Common myeloid progenitor, CD34-positive (primary cell): ENCODE measurements at regions not wholly inside any gene's neighbourhood (a gene's known extent, or its start where the extent isn't known, plus 50 kb on each side); places are given as distances from the start of the nearest gene placed in this dataset.

ENCODE experiments used
- CTCF ChIA-PET: fragments of 350-600 bp; sonication (Branson Sonifier 250); formaldehyde crosslinking; loops from one replicate; lab custom pipeline; 2021; ENCODE audit warnings: antibody characterized with exemption; lab: Charles Lee
- POLR2A ChIA-PET: fragments of 350-600 bp; sonication (Branson Sonifier 250); formaldehyde crosslinking; loops from one replicate; lab custom pipeline; 2021; ENCODE audit warnings: antibody characterized with exemption; lab: Charles Lee
- DNase-seq, 3 donors: peaks; one replicate each; pipeline versions ENCODE4 v3.0.0 to v3.0.0-alpha.2; 2013
- H3K27ac ChIP-seq, 2 experiments: 1 replicate in 1 of 2; 2 replicates in 1 of 2; pipeline ENCODE4 v1.7.0; 2013; ENCODE audit warnings: inconsistent platforms in 2 of 2, low read length in 2 of 2, mild to moderate bottlenecking in 2 of 2, low read depth in 1 of 2, moderate library complexity in 1 of 2; ENCODE audit not compliant: severe bottlenecking in 2 of 2, insufficient read depth in 1 of 2, poor library complexity in 1 of 2
- H3K27me3 ChIP-seq, 5 experiments: replicated peaks in 2 of 5; 1 replicate in 3 of 5; 2 replicates in 2 of 5; pipeline versions ENCODE4 v1.6.1 to v1.7.0; 2013; ENCODE audit warnings: low read length in 4 of 5, mild to moderate bottlenecking in 2 of 5, moderate library complexity in 2 of 5, inconsistent platforms in 1 of 5; ENCODE audit not compliant: insufficient read depth in 5 of 5, control insufficient read depth in 4 of 5
- H3K36me3 ChIP-seq, 4 experiments: 1 replicate in 2 of 4; 2 replicates in 2 of 4; pipeline versions ENCODE4 v1.6.1 to v1.7.0; 2013; ENCODE audit warnings: low read length in 3 of 4, control low read depth in 1 of 4, mild to moderate bottlenecking in 1 of 4; ENCODE audit not compliant: control insufficient read depth in 4 of 4, insufficient read depth in 4 of 4
- H3K4me1 ChIP-seq, 4 experiments: 1 replicate in 3 of 4; 2 replicates in 1 of 4; pipeline versions ENCODE4 v1.6.1 to v1.7.1; 2013; ENCODE audit warnings: low read length in 3 of 4, mild to moderate bottlenecking in 3 of 4, control low read depth in 1 of 4, inconsistent platforms in 1 of 4, moderate library complexity in 1 of 4; ENCODE audit not compliant: control insufficient read depth in 4 of 4, insufficient read depth in 4 of 4; ENCODE audit errors: control extremely low read depth in 1 of 4
- H3K4me3 ChIP-seq, 7 experiments: 1 replicate in 4 of 7; 2 replicates in 3 of 7; pipeline versions ENCODE4 v1.5.1 to v1.7.0; 2013; ENCODE audit warnings: mild to moderate bottlenecking in 7 of 7, low read length in 6 of 7, moderate library complexity in 6 of 7, inconsistent platforms in 2 of 7, low read depth in 2 of 7, control low read depth in 1 of 7; ENCODE audit not compliant: insufficient read depth in 4 of 7, control insufficient read depth in 1 of 7; ENCODE audit errors: extremely low read depth in 1 of 7
- H3K9me3 ChIP-seq, 5 experiments: 1 replicate in 4 of 5; 2 replicates in 1 of 5; pipeline versions ENCODE4 v1.6.1 to v1.7.1; 2013; ENCODE audit warnings: low read length in 4 of 5, mild to moderate bottlenecking in 2 of 5, inconsistent platforms in 1 of 5, low read depth in 1 of 5, moderate library complexity in 1 of 5; ENCODE audit not compliant: control insufficient read depth in 4 of 5, insufficient read depth in 2 of 5; ENCODE audit errors: control extremely low read depth in 1 of 5
- WGBS: methylation state at CpG from one replicate; pipeline ENCODE4 v1.1.5; 2013; ENCODE audit not compliant: insufficient coverage; 5-methylcytosine and 5-hydroxymethylcytosine counted together

GRCh38 chr1:229798558-229798957, 172.5 kb downstream of the URB2 start:
- H3K27ac ChIP-seq = no peak overlapping the region
- H3K36me3 ChIP-seq = no peaks in the 10 kb centered on the region
- H3K4me3 ChIP-seq = no peak overlapping the region
- DNase-seq = no peak
- ChIA-PET POLR2A (no interaction called here), CTCF (no interaction called here)
- no peaks in the 10 kb centered on the region for H3K4me1 ChIP-seq
- no peaks in the 10 kb centered on the region for H3K27me3 ChIP-seq
- peaks cover 0 to 2% (median 0%) of the 10 kb centered on the region in 5 experiments for H3K9me3 ChIP-seq
- WGBS = 100% methylated on average over 2 of the region's 3 CpGs

- ChIA-PET POLR2A (no interaction called here), CTCF (no interaction called here)
- Histone ChIP-seq H3K9me3 (peaks cover 2 to 17% (median 11%) of the 10 kb centered on the region in 5 experiments), H3K36me3 (no peaks in the 10 kb centered on the region), H3K27ac (no peak overlapping the region), H3K4me1 (no peaks in the 10 kb centered on the region), H3K4me3 (no peak overlapping the region), H3K27me3 (no peaks in the 10 kb centered on the region)
- WGBS = 90% methylated on average over 4 of the region's 4 CpGs
- DNase-seq = no peak
Measured at GRCh38 chr1:229803626-229804217, 177.7 kb downstream of the URB2 start.

DNA sequence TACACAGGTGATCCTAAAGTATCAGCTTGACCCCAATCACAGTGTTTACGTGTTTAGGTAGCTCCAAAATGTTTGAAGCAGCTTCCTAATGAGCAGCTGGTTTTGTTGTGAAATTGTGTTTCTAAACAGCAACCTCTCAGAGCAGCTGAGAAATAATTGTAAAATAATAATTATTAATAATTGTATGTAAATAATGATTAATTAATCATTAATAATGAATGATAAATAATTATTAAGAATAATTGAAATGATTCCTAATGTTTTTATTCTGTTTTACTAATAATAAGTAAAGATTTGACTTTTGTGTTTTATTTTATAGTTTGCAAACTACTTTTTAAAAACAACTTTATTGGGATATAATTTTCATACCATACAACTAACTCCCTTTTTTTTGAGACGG, 182.2 kb downstream of the URB2 start:
- DNase-seq = no peak
- H3K4me3 ChIP-seq = no peak overlapping the region
- peaks cover 6 to 31% (median 18%) of the 10 kb centered on the region in 5 experiments for H3K9me3 ChIP-seq
- no peaks in the 10 kb centered on the region for H3K36me3 ChIP-seq
- WGBS = 94% methylated on average over 2 of the region's 2 CpGs
- ChIA-PET CTCF (no interaction called here), POLR2A (no interaction called here)
- H3K4me1 ChIP-seq = no peaks in the 10 kb centered on the region
- no peaks in the 10 kb centered on the region for H3K27me3 ChIP-seq
- H3K27ac ChIP-seq = no peak overlapping the region

DNA sequence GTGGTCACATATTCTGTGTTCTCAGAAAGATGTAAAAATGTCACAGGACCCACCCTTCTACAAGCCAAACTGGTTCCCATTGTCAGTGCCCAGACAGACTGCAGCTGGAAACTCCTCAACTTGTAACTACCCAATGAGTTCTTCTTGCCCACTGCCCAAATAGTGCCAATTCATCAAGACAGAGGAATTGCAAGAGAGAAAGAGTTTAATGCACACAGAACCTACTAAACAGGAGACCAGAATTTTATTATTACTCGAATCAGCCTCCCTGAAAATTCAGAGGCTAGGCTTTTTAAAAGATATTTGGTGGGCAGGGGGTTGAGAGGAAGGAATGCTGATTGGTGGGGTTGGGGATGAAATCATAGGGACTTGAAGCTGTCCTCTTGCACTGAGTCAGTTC, 184.1 kb downstream of the URB2 start:
- CTCF ChIA-PET = no interaction called here
- peaks cover 4 to 23% (median 13%) of the 10 kb centered on the region in 5 experiments for H3K9me3 ChIP-seq
- POLR2A ChIA-PET = no interaction called here
- H3K4me1 ChIP-seq = no peaks in the 10 kb centered on the region
- no peak for DNase-seq
- H3K27ac ChIP-seq = no peak overlapping the region
- H3K27me3 ChIP-seq = no peaks in the 10 kb centered on the region
- H3K36me3 ChIP-seq = no peaks in the 10 kb centered on the region
- 100% methylated on average over 1 of the region's 1 CpG for WGBS
- no peak overlapping the region for H3K4me3 ChIP-seq

DNA sequence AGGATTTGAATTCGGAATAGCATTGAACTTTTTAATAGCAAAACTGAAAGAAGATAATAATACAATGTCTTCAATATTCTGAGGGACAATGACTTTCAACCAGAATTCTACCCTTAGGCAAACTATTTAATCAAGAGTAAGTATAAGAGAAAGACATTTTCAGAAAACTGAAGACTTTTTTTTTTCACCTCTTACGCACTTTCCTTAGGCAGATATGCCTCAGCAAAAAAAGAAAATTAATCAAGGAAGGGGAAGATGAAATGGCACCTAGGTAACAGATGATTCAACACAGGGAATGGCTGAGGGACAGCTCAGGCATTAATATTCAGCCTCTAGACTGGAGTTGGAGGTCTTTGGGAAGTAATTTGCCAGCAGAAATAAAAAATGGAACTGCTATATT, 184.9 kb downstream of the URB2 start:
- Histone ChIP-seq H3K9me3 (peaks cover 4 to 19% (median 10%) of the 10 kb centered on the region in 5 experiments), H3K4me1 (no peaks in the 10 kb centered on the region), H3K27me3 (no peaks in the 10 kb centered on the region), H3K27ac (no peak overlapping the region), H3K4me3 (no peak overlapping the region), H3K36me3 (no peaks in the 10 kb centered on the region)
- ChIA-PET POLR2A (no interaction called here), CTCF (no interaction called here)
- DNase-seq = no peak
- WGBS = no CpG with 5 or more reads among the region's 2 CpGs

GRCh38 chr1:229812148-229812547, 186.1 kb downstream of the URB2 start:
- no peak overlapping the region for H3K4me3 ChIP-seq
- H3K9me3 ChIP-seq = peaks cover 4 to 15% (median 10%) of the 10 kb centered on the region in 5 experiments
- no peaks in the 10 kb centered on the region for H3K4me1 ChIP-seq
- POLR2A ChIA-PET = no interaction called here
- WGBS = 14% methylated on average over 1 of the region's 1 CpG
- no peak overlapping the region for H3K27ac ChIP-seq
- CTCF ChIA-PET = no interaction called here
- H3K36me3 ChIP-seq = no peaks in the 10 kb centered on the region
- DNase-seq = no peak
- H3K27me3 ChIP-seq = no peaks in the 10 kb centered on the region

DNA sequence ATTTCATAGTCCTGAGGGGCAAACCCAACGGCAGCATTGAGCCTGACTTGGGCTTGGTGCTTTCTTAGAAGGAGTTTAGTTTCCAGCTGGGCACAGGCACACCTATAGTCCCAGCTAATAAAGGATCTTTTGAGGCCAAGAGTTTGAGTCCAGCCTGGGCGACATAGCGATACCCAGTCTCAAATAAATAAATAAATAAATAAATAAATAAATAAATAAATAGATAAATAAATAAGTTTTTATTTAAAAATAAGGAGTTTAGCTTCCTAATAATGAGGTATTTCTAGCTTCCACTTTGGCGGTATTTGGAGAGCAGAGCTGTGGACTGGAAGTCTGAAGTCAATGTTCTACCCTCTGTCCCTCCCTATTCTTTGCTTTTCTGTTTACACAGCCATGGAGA, 186.6 kb downstream of the URB2 start:
- Histone ChIP-seq H3K27me3 (no peaks in the 10 kb centered on the region), H3K36me3 (no peaks in the 10 kb centered on the region), H3K4me3 (no peak overlapping the region), H3K27ac (no peak overlapping the region), H3K4me1 (no peaks in the 10 kb centered on the region), H3K9me3 (peaks cover 4 to 15% (median 10%) of the 10 kb centered on the region in 5 experiments)
- 100% methylated on average over 2 of the region's 4 CpGs for WGBS
- CTCF ChIA-PET = no interaction called here
- no peak for DNase-seq
- POLR2A ChIA-PET = no interaction called here
